ENCODE measurements at regions not wholly inside any gene's neighbourhood (a gene's known extent, or its start where the extent isn't known, plus 50 kb on each side); places are given as distances from the start of the nearest gene placed in this dataset.
"Not testable (repeated sequence)": the region's sequence is repeated elsewhere in the genome, so short reads cannot be mapped to it uniquely, and the experiment has no call there.

- DNase-seq (ENCODE audit: low spot score) = no peak
- no peak for TF ChIP-seq CTCF (IDR thresholded peaks at IDR 0.05; ENCODE audit: extremely low read depth, missing control alignments)
These were observed 126.2 kb upstream of the ADCY2 start for GRCh38 chr5:7269591-7270274.

GRCh38 chr5:7271435-7272084 is 124.4 kb upstream of the ADCY2 start:
- no peak for DNase-seq (ENCODE audit: low spot score)
- no peak for TF ChIP-seq CTCF (IDR thresholded peaks at IDR 0.05; ENCODE audit: extremely low read depth, missing control alignments)

GRCh38 chr5:7272408-7272965 is 123.5 kb upstream of the ADCY2 start:
- DNase-seq (ENCODE audit: low spot score) = no peak
- no peak for TF ChIP-seq CTCF (IDR thresholded peaks at IDR 0.05; ENCODE audit: extremely low read depth, missing control alignments)

GRCh38 chr5:7274203-7274602 is 121.7 kb upstream of the ADCY2 start:
- no peak for TF ChIP-seq CTCF (IDR thresholded peaks at IDR 0.05; ENCODE audit: extremely low read depth, missing control alignments)

GRCh38 chr5:7289634-7290033 is 106.3 kb upstream of the ADCY2 start:
- DNase-seq (ENCODE audit: low spot score) = not testable (repeated sequence)

More at GRCh38 chr5:7274203-7274602, 121.7 kb upstream of the ADCY2 start:
- DNase-seq (ENCODE audit: low spot score) = no peak

GRCh38 chr5:7297821-7298220 is 98.1 kb upstream of the ADCY2 start:
- not testable (repeated sequence) for DNase-seq (ENCODE audit: low spot score)

- DNase-seq (ENCODE audit: low spot score) = not testable (repeated sequence)
These were observed 96.2 kb upstream of the ADCY2 start for GRCh38 chr5:7299731-7300130.

GRCh38 chr5:7305000-7305674 is 90.8 kb upstream of the ADCY2 start:
- DNase-seq (ENCODE audit: low spot score) = not testable (repeated sequence)

GRCh38 chr5:7306556-7306955 is 89.4 kb upstream of the ADCY2 start:
- not testable (repeated sequence) for DNase-seq (ENCODE audit: low spot score)

- not testable (repeated sequence) for DNase-seq (ENCODE audit: low spot score)
These were observed 88.2 kb upstream of the ADCY2 start for GRCh38 chr5:7307709-7308108.

GRCh38 chr5:7309715-7310114 is 86.2 kb upstream of the ADCY2 start:
- DNase-seq (ENCODE audit: low spot score) = not testable (repeated sequence)

- not testable (repeated sequence) for DNase-seq (ENCODE audit: low spot score)
These were observed 85.3 kb upstream of the ADCY2 start for GRCh38 chr5:7310656-7311055.
